Esophagus muscularis mucosa (tissue), 4 donors: ENCODE measurements at regions not wholly inside any gene's neighbourhood (a gene's known extent, or its start where the extent isn't known, plus 50 kb on each side); places are given as distances from the start of the nearest gene placed in this dataset.

Experiments
- DNase-seq: peaks from one replicate; pipeline ENCODE4 v3.0.0-alpha.2; 2017; ENCODE audit errors: extremely low spot score
- H3K27ac ChIP-seq, 4 donors: fragments of 200-600 bp; sonication (generic); replicated peaks in 1 of 4; 1 replicate in 3 of 4; 2 replicates in 1 of 4; pipeline ENCODE4 v1.5.1; 2016 to 2019; ENCODE audit warnings: mild to moderate bottlenecking in 1 of 4
- H3K27me3 ChIP-seq, 4 donors: fragments of 200-600 bp; sonication (generic); one replicate each; pipeline versions ENCODE4 v1.5.1 to v1.6.0; 2016 to 2019
- H3K36me3 ChIP-seq, 4 donors: fragments of 200-600 bp; sonication (generic); one replicate each; pipeline ENCODE4 v1.5.1; 2016 to 2019
- H3K4me1 ChIP-seq, 4 donors: fragments of 200-600 bp; sonication (generic); one replicate each; pipeline ENCODE4 v1.5.1; 2016 to 2019
- H3K4me3 ChIP-seq, 4 donors: fragments of 200-600 bp; sonication (generic); 1 replicate in 2 of 4; 2 replicates in 2 of 4; pipeline ENCODE4 v1.5.1; 2016 to 2019; ENCODE audit warnings: mild to moderate bottlenecking in 4 of 4, moderate library complexity in 1 of 4
- H3K9me3 ChIP-seq, 4 donors: fragments of 200-600 bp; sonication (generic); 1 replicate in 3 of 4; 2 replicates in 1 of 4; pipeline ENCODE4 v1.5.1; 2016 to 2019
- EP300 ChIP-seq: sonication (generic); formaldehyde crosslinking; IDR thresholded peaks from one replicate; pipeline ENCODE4 v1.6.1; 2017; ENCODE audit warnings: antibody characterized with exemption
- POLR2A ChIP-seq: fragments of 450-650 bp; IDR thresholded peaks from one replicate; pipeline ENCODE4 v1.6.1; 2017; ENCODE audit warnings: antibody characterized with exemption, moderate library complexity, mild to moderate bottlenecking, low read depth
- POLR2AphosphoS5 ChIP-seq, 2 donors: sonication (generic); formaldehyde crosslinking; IDR thresholded peaks; one replicate each; pipeline ENCODE4 v1.6.1; 2017; ENCODE audit warnings: antibody characterized with exemption in 2 of 2
- WGBS: methylation state at CpG from one replicate; pipeline ENCODE4 v1.1.5; 2018; 5-methylcytosine and 5-hydroxymethylcytosine counted together
- intact Hi-C: fragments of 100-400 bp; cut with DNase I; formaldehyde crosslinking; loops from one replicate; pipeline ENCODE4 v1.15.1; 2023
- TF ChIP-seq, protein P1 (sequence below), 3 experiments: fragments of 200-600 bp in 2 of 3; fragments of 450-650 bp in 1 of 3; sonication (generic) in 2 of 3; IDR thresholded peaks; one replicate each; pipeline ENCODE4 v1.5.1; 2017 to 2019; ENCODE audit warnings: antibody characterized with exemption in 3 of 3, mild to moderate bottlenecking in 2 of 3, moderate library complexity in 1 of 3

DNA sequence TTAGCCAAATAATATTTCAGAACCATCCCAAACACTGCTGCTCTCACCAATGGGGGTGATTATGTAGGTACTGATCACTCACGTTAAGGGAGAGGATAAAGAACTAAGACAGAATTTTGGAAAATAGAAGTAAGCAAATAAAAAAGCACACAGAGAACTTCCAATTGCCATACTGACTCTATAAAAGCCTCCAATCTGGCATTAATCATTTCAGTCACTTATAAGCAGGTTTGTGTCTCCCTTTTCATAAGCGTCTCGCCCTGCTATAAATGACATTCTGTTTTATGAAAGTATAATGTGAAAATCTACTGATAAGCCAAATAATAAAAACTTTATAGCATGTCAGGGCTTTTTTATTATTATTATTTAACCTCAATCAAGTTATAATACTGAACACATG is 435.2 kb downstream of the ETNK1 start:
- Histone ChIP-seq H3K4me1 (peaks cover 0 to under 1% (median under 1%) of the 10 kb centered on the region in 4 donors), H3K36me3 (no peaks in the 10 kb centered on the region), H3K9me3 (no peaks in the 10 kb centered on the region), H3K27me3 (no peaks in the 10 kb centered on the region), H3K27ac (no peak overlapping the region), H3K4me3 (no peak overlapping the region)
- no peak for DNase-seq
- WGBS: 84% methylated on average over 3 of the region's 3 CpGs
- intact Hi-C loops: no loop called here
- no peak for TF ChIP-seq POLR2AphosphoS5 (IDR thresholded peaks at IDR 0.05)
- TF ChIP-seq POLR2A: no peak
- TF ChIP-seq, protein P1, sequence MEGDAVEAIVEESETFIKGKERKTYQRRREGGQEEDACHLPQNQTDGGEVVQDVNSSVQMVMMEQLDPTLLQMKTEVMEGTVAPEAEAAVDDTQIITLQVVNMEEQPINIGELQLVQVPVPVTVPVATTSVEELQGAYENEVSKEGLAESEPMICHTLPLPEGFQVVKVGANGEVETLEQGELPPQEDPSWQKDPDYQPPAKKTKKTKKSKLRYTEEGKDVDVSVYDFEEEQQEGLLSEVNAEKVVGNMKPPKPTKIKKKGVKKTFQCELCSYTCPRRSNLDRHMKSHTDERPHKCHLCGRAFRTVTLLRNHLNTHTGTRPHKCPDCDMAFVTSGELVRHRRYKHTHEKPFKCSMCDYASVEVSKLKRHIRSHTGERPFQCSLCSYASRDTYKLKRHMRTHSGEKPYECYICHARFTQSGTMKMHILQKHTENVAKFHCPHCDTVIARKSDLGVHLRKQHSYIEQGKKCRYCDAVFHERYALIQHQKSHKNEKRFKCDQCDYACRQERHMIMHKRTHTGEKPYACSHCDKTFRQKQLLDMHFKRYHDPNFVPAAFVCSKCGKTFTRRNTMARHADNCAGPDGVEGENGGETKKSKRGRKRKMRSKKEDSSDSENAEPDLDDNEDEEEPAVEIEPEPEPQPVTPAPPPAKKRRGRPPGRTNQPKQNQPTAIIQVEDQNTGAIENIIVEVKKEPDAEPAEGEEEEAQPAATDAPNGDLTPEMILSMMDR (IDR thresholded peaks at IDR 0.05): no peak
- TF ChIP-seq EP300: no peak

DNA sequence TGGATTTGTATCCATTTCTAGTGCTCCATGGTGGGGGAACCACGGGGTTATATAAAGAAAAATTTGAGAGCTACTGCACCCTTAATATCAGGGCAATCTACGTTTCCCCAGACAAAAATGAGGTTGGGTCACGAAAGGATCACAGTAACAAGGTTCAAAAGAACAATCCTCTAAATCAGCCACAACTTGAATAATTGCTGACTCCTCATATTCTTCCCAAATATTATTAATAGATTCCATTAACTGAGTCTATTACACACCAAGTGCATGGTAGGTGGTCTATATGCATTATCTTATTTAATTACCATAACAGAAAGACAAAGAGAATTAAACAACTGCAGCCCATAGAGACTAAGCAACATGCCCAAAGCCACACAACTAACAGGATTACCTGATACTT is 438.2 kb downstream of the ETNK1 start:
- intact Hi-C loops: no loop called here

GRCh38 chr12:23066095-23066494 is 441.1 kb downstream of the ETNK1 start:
- 88% methylated on average over 1 of the region's 1 CpG for whole genome bisulfite sequencing
- DNase-seq: no peak
- no peak for TF ChIP-seq EP300
- TF ChIP-seq, protein P1 (IDR thresholded peaks at IDR 0.05): no peak
- no peak for TF ChIP-seq POLR2A
- no peak for TF ChIP-seq POLR2AphosphoS5 (IDR thresholded peaks at IDR 0.05)
- intact Hi-C loops: no loop called here
- H3K9me3 ChIP-seq: no peaks in the 10 kb centered on the region
- no peak overlapping the region for H3K27ac ChIP-seq
- H3K4me3 ChIP-seq: no peak overlapping the region
- H3K36me3 ChIP-seq: no peaks in the 10 kb centered on the region
- H3K4me1 ChIP-seq: no peaks in the 10 kb centered on the region
- no peaks in the 10 kb centered on the region for H3K27me3 ChIP-seq

More for the DNA sequence above, 438.2 kb downstream of the ETNK1 start:
- no peaks in the 10 kb centered on the region for H3K4me1 ChIP-seq
- TF ChIP-seq EP300 (no peak), POLR2AphosphoS5 (IDR thresholded peaks at IDR 0.05) (no peak), POLR2A (no peak)
- TF ChIP-seq, protein P1 (IDR thresholded peaks at IDR 0.05): no peak
- H3K9me3 ChIP-seq: no peaks in the 10 kb centered on the region
- DNase-seq: no peak
- no peak overlapping the region for H3K4me3 ChIP-seq
- H3K36me3 ChIP-seq: no peaks in the 10 kb centered on the region
- WGBS: 85% methylated on average over 3 of the region's 3 CpGs
- H3K27ac ChIP-seq: no peak overlapping the region
- no peaks in the 10 kb centered on the region for H3K27me3 ChIP-seq

GRCh38 chr12:23083267-23083666 is 458.3 kb downstream of the ETNK1 start:
- no peaks in the 10 kb centered on the region for H3K27me3 ChIP-seq
- intact Hi-C loops: no loop called here
- H3K9me3 ChIP-seq: no peaks in the 10 kb centered on the region
- H3K4me1 ChIP-seq: no peaks in the 10 kb centered on the region
- no peaks in the 10 kb centered on the region for H3K36me3 ChIP-seq
- TF ChIP-seq EP300 (no peak), POLR2A (no peak), POLR2AphosphoS5 (IDR thresholded peaks at IDR 0.05) (no peak)
- TF ChIP-seq, protein P1 (IDR thresholded peaks at IDR 0.05): no peak
- H3K4me3 ChIP-seq: no peak overlapping the region
- 62% methylated on average over 2 of the region's 2 CpGs for WGBS
- no peak overlapping the region for H3K27ac ChIP-seq
- DNase-seq: no peak
